ENCODE measurements at regions not wholly inside any gene's neighbourhood (a gene's known extent, or its start where the extent isn't known, plus 50 kb on each side); places are given as distances from the start of the nearest gene placed in this dataset.

DNA sequence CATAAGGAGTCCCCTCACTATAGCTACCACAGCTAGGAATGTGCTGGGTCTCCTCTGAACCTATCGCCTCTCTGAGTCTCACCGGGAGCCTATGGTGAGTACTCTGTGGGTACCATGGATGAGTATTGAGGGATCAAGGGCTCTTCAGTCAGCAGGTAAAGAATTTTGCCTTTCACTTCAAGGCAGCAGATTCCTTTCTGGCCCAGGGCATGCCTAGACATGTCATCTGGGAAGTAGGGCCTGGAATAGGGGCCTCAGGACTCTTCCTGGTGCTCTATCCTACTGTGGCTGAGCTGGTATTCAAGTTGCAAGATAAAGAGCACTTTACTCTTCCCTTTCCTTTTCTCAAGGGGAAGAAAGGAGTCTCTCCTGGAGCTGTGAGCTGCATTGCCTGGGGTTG is 85.6 kb upstream of the LHCGR start:
- H3K4me1 ChIP-seq (ENCODE audit: insufficient read depth, low read length), result peaks cover 8% of the 10 kb centered on the region
- Mint-ChIP-seq H3K4me3 (ENCODE audit: unreplicated experiment) (no peak overlapping the region), H3K36me3 (ENCODE audit: low read depth, unreplicated experiment) (no peaks in the 10 kb centered on the region), H3K9me3 (ENCODE audit: unreplicated experiment) (peaks cover 2% of the 10 kb centered on the region), H3K27ac (ENCODE audit: unreplicated experiment) (peak overlapping the region; percentile 89), H3K27me3 (ENCODE audit: low read depth, unreplicated experiment) (no peaks in the 10 kb centered on the region), H3K4me1 (ENCODE audit: low read depth, unreplicated experiment) (peaks cover 6% of the 10 kb centered on the region)
- no peak overlapping the region for H3K9ac ChIP-seq (ENCODE audit: low read length)
- H3K4me2 ChIP-seq (ENCODE audit: low read length), result no peak overlapping the region
- H3K9me3 ChIP-seq (ENCODE audit: insufficient read depth, low read depth, low read length), result no peaks in the 10 kb centered on the region
- H3K36me3 ChIP-seq (ENCODE audit: insufficient read depth, low read length), result no peaks in the 10 kb centered on the region
- no peaks in the 10 kb centered on the region for H4K20me1 ChIP-seq (ENCODE audit: insufficient read depth, low read length)
- H3K79me2 ChIP-seq (ENCODE audit: insufficient read depth, low read length), result no peaks in the 10 kb centered on the region
- no peaks in the 10 kb centered on the region for H3K27me3 ChIP-seq (ENCODE audit: insufficient read depth, low read length)
- no peak for DNase-seq (ENCODE audit: low read depth)
- H3K4me3 ChIP-seq (ENCODE audit: insufficient read depth, low read depth, low read length), result no peak overlapping the region
- no peak for FAIRE-seq
- no peak for TF ChIP-seq EZH2 (IDR thresholded peaks at IDR 0.05; ENCODE audit: insufficient read depth, low read length)
- TF ChIP-seq, protein P1, sequence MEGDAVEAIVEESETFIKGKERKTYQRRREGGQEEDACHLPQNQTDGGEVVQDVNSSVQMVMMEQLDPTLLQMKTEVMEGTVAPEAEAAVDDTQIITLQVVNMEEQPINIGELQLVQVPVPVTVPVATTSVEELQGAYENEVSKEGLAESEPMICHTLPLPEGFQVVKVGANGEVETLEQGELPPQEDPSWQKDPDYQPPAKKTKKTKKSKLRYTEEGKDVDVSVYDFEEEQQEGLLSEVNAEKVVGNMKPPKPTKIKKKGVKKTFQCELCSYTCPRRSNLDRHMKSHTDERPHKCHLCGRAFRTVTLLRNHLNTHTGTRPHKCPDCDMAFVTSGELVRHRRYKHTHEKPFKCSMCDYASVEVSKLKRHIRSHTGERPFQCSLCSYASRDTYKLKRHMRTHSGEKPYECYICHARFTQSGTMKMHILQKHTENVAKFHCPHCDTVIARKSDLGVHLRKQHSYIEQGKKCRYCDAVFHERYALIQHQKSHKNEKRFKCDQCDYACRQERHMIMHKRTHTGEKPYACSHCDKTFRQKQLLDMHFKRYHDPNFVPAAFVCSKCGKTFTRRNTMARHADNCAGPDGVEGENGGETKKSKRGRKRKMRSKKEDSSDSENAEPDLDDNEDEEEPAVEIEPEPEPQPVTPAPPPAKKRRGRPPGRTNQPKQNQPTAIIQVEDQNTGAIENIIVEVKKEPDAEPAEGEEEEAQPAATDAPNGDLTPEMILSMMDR (IDR thresholded peaks at IDR 0.05; ENCODE audit: insufficient read depth, low read depth, low read length), result no peak
- no peak overlapping the region for H3K27ac ChIP-seq (ENCODE audit: low read depth, low read length)
- no peak overlapping the region for H2AFZ ChIP-seq (ENCODE audit: low read depth, low read length)

- Histone ChIP-seq H4K20me1 (ENCODE audit: insufficient read depth, low read length) (no peaks in the 10 kb centered on the region), H3K27me3 (ENCODE audit: insufficient read depth, low read length) (no peaks in the 10 kb centered on the region), H3K79me2 (ENCODE audit: insufficient read depth, low read length) (no peaks in the 10 kb centered on the region), H3K27ac (ENCODE audit: low read depth, low read length) (no peak overlapping the region), H3K9ac (ENCODE audit: low read length) (no peak overlapping the region), H3K4me2 (ENCODE audit: low read length) (no peak overlapping the region), H3K4me1 (ENCODE audit: insufficient read depth, low read length) (no peaks in the 10 kb centered on the region), H3K9me3 (ENCODE audit: insufficient read depth, low read depth, low read length) (no peaks in the 10 kb centered on the region), H3K36me3 (ENCODE audit: insufficient read depth, low read length) (no peaks in the 10 kb centered on the region), H2AFZ (ENCODE audit: low read depth, low read length) (no peak overlapping the region), H3K4me3 (ENCODE audit: insufficient read depth, low read depth, low read length) (no peak overlapping the region)
- TF ChIP-seq, protein P1 (IDR thresholded peaks at IDR 0.05; ENCODE audit: insufficient read depth, low read depth, low read length), result no peak
- TF ChIP-seq EZH2 (IDR thresholded peaks at IDR 0.05; ENCODE audit: insufficient read depth, low read length), result no peak
- DNase-seq (ENCODE audit: low read depth) (no peak), FAIRE-seq (no peak)
- peaks cover 2% of the 10 kb centered on the region for H3K9me3 Mint-ChIP-seq (ENCODE audit: unreplicated experiment)
- H3K27ac Mint-ChIP-seq (ENCODE audit: unreplicated experiment), result no peak overlapping the region
- no peaks in the 10 kb centered on the region for H3K27me3 Mint-ChIP-seq (ENCODE audit: low read depth, unreplicated experiment)
- H3K4me1 Mint-ChIP-seq (ENCODE audit: low read depth, unreplicated experiment), result peaks cover 5% of the 10 kb centered on the region
- no peaks in the 10 kb centered on the region for H3K36me3 Mint-ChIP-seq (ENCODE audit: low read depth, unreplicated experiment)
- H3K4me3 Mint-ChIP-seq (ENCODE audit: unreplicated experiment), result no peak overlapping the region
Measured at GRCh38 chr2:48838029-48838428, 82.5 kb upstream of the LHCGR start.

DNA sequence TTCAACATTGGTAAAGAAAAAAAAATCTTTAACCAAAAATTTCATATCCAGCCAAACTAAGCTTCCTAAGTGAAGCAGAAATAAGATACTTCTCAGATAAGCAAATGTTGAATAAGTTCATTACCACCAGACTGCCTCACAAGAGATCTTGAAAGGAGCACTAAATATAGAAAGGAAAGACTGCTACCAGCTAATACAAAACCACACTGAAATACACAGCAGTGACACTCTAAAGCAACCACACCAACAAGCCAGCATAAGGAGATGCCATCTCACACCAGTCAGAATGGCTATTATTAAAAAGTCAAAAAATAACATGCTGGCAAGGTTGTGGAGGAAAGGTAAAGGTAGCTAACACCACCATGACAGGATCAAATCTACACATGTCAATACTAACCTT is 74.0 kb upstream of the LHCGR start:
- H3K79me2 ChIP-seq (ENCODE audit: insufficient read depth, low read length), result no peaks in the 10 kb centered on the region
- no peaks in the 10 kb centered on the region for H3K36me3 Mint-ChIP-seq (ENCODE audit: low read depth, unreplicated experiment)
- H3K36me3 ChIP-seq (ENCODE audit: insufficient read depth, low read length), result no peaks in the 10 kb centered on the region
- H3K9ac ChIP-seq (ENCODE audit: low read length), result no peak overlapping the region
- H3K4me1 ChIP-seq (ENCODE audit: insufficient read depth, low read length), result peaks cover 8% of the 10 kb centered on the region
- no peak overlapping the region for H2AFZ ChIP-seq (ENCODE audit: low read depth, low read length)
- peak overlapping the region; percentile 13 for H3K27ac ChIP-seq (ENCODE audit: low read depth, low read length)
- no peaks in the 10 kb centered on the region for H3K9me3 Mint-ChIP-seq (ENCODE audit: unreplicated experiment)
- H3K4me3 ChIP-seq (ENCODE audit: insufficient read depth, low read depth, low read length), result no peak overlapping the region
- no peaks in the 10 kb centered on the region for H3K27me3 ChIP-seq (ENCODE audit: insufficient read depth, low read length)
- TF ChIP-seq EZH2 (IDR thresholded peaks at IDR 0.05; ENCODE audit: insufficient read depth, low read length), result no peak
- TF ChIP-seq, protein P1 (IDR thresholded peaks at IDR 0.05; ENCODE audit: insufficient read depth, low read depth, low read length), result no peak
- no peaks in the 10 kb centered on the region for H3K9me3 ChIP-seq (ENCODE audit: insufficient read depth, low read depth, low read length)
- DNase-seq (ENCODE audit: low read depth), result no peak
- no peak overlapping the region for H3K4me2 ChIP-seq (ENCODE audit: low read length)
- no peak overlapping the region for H3K27ac Mint-ChIP-seq (ENCODE audit: unreplicated experiment)
- H3K4me1 Mint-ChIP-seq (ENCODE audit: low read depth, unreplicated experiment), result peaks cover 24% of the 10 kb centered on the region
- no peak overlapping the region for H3K4me3 Mint-ChIP-seq (ENCODE audit: unreplicated experiment)
- no peak for FAIRE-seq
- H3K27me3 Mint-ChIP-seq (ENCODE audit: low read depth, unreplicated experiment), result no peaks in the 10 kb centered on the region
- H4K20me1 ChIP-seq (ENCODE audit: insufficient read depth, low read length), result no peaks in the 10 kb centered on the region
